H4 (cell line): ENCODE measurements at regions not wholly inside any gene's neighbourhood (a gene's known extent, or its start where the extent isn't known, plus 50 kb on each side); places are given as distances from the start of the nearest gene placed in this dataset.
"Not testable (repeated sequence)": the region's sequence is repeated elsewhere in the genome, so short reads cannot be mapped to it uniquely, and the experiment has no call there.

Source experiments
- DNase-seq: peaks from one replicate; pipeline ENCODE4 v3.0.0-alpha.2; 2015; ENCODE audit warnings: low spot score

- DNase-seq = no peak
Observed at GRCh38 chr2:209049608-209050007, 374.2 kb upstream of the MAP2 start.

DNA sequence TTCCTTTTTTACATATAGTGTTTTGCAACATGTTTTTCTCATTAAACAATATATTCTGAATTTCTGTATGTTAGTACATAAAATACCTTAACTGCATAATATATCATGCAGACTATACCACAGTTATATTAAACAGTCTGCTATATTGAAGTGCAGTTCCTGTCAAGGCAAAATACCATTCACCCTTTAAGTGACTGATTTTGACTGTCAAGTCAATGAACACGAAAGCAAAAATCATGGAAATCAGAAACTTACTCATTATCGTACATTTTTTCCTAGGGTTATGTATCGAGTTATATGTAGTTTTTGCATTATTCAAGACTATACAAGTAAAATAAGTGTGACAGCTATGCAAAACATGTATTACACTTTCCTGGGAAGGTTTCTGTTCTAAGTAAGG is 361.6 kb upstream of the MAP2 start:
- DNase-seq = no peak

DNA sequence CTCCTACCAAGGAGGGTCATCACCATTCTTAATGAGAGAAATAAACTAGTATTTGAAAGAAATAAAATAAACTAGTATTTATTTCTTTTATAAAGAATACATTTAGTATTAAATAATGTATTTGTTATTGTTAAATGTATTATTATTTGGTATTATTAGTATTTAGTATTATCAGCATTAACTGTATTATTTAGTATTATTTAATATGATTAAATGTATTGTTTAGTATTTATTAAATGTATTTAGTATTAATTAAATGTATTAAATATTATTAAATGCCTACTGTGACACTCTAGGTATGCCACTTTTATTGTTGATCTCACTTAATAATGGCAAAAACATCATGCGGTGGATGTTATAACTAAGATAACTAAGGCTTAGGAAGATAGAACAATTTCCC is 353.6 kb upstream of the MAP2 start:
- no peak for DNase-seq

GRCh38 chr2:209073151-209073550 is 350.7 kb upstream of the MAP2 start:
- no peak for DNase-seq

DNA sequence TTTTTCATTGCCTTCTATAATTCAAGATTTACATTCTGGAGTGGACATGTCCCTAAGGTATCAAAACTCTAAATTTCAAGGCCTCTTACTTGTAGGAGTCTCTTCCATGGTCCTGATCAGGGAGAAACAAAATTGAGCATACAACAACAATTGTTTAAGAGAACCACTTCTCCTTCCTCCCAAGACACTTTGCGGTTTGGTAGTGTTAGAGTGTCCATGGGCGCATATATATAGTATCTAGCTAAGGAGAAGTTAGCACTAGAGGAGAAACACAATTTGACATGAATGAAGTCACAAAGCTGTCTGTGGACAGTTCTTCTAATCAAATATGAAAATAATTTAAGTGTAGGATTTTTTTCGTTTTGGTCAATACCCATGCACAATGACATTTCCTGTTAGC is 349.1 kb upstream of the MAP2 start:
- DNase-seq = no peak

- DNase-seq = no peak
Observed at GRCh38 chr2:209076151-209076550, 347.7 kb upstream of the MAP2 start.

GRCh38 chr2:209086761-209087160 is 337.1 kb upstream of the MAP2 start:
- DNase-seq = no peak

DNA sequence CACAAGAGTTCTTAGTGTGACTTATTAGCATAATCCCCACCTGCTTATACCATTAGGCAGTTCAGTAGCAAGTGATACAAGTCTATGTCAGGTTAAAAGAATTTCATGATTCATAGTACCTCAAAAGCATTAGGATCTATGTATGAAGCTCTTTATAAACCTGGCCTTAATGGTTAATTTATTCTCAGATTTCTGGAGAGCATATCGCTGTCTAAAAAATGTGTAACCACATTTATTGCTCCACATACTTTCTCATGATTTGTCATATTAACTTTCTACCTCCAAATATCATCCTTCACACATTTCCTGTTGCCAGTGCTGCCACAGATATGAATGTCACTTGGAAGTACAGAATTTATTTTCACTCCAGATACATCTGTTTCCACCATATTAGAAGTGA is 332.8 kb upstream of the MAP2 start:
- DNase-seq = no peak

GRCh38 chr2:209094221-209094620 is 329.6 kb upstream of the MAP2 start:
- no peak for DNase-seq

DNA sequence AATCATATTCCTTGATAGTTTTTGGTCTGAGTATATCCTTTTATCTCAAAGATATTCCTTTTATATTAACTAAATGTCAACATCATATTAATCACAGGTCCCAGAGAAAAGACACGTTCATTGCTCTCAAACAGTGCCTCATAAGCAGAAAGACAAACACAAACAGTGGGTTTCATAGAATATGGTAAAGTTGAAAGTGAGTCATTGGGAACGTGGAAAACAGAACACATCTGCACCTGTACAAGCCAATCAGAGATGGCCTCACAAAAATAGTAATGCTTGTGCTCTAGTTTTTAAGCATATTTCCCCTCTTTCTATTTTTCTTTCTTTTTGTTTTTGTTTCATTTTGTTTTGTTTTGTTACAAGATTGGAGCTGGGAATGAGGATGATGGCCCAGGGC is 328.4 kb upstream of the MAP2 start:
- DNase-seq = no peak

DNA sequence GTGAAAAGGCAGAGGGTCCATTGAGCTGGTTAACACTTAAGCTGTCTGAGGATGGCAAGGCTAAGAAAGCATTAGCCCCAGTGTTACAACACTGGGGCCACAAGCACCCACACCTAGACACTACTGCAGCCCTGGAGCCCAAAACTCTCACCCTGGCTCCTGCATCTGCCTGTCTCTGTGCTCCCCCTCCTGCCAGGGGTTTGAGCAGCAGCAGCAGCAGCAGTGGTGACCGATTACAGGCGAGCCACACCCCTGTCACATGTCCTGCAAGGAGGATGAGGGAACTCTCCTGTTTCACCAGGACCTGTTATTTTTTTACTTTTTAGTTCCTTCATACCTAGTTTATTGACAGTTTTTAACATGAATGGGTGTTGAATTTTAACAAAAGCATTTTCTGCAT is 326.7 kb upstream of the MAP2 start:
- no peak for DNase-seq

DNA sequence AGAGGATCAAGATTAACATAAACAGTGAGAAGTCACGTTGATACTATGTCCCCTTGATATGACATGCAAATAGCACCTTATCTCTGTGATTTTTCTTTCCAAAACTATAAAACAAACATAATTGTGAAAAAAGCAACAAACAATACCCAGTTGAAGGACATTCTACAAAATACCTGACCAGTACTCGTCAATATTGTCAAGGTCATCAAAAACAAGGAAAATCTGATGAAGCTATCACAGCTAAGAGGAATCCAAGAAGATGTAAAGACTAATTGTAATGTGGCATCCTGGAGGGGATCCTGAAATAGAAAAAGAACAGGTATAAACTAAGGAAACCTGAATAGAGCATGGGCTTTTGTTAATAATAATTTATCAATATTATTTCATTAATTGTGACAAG is 321.5 kb upstream of the MAP2 start:
- no peak for DNase-seq

DNA sequence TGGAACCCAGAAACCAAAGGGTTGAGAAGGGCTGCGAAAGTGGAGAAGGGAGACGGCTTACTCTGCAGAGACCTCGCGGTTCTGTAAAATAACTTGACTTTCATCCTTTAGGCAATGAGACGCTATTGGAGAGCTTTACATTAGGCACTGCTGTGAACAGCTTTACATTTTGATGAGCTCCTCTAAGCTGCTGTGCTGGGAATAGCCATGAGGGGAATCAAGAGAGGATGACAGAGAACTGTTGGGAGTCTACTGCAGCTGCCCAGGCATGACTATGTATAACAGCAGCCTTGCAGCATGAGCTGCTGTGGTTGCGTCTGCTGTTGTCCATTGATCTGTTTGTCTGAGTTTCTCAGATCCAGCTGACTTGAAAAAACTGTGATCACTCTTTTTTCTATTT is 310.8 kb upstream of the MAP2 start:
- no peak for DNase-seq

GRCh38 chr2:209114588-209115240 is 309.1 kb upstream of the MAP2 start:
- DNase-seq = no peak

DNA sequence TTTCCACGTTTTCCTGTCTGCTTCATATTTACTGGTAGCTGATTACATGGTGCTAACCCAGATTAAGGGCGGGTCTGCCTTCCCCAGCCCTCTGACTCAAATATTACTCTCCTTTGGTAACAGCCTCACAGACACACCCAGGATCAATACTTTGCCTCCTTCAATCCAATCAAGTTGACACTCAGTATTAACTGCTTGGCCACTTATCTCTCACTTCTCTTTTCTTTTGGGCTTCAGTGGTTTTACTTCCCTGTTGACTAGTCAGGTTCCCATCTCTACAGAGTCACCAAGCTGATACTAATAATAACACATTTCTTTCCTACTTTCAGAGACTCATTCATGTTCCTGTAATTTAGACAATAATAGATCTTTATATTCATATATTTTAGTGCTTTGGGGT is 302.2 kb upstream of the MAP2 start:
- DNase-seq = no peak

DNA sequence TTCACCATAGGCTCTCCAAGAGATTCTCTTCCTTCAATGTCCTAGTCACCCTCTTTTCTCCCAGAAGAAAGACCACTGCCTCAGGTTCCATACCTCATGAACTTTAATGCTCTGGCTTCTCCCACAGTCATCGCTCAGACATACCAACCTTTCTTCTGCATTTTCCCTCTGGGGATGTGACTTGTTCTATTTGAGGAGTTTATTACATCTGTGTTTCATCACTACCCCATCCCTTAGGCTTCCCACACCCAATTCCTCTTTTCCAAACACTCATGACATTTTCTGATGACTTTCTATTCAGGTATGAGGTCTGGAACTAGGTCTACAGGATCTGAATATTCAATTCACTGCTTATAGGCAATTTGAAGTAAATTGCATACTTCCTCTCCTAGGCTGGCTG is 298.6 kb upstream of the MAP2 start:
- DNase-seq = no peak

GRCh38 chr2:209138079-209138478 is 285.8 kb upstream of the MAP2 start:
- DNase-seq = no peak

DNA sequence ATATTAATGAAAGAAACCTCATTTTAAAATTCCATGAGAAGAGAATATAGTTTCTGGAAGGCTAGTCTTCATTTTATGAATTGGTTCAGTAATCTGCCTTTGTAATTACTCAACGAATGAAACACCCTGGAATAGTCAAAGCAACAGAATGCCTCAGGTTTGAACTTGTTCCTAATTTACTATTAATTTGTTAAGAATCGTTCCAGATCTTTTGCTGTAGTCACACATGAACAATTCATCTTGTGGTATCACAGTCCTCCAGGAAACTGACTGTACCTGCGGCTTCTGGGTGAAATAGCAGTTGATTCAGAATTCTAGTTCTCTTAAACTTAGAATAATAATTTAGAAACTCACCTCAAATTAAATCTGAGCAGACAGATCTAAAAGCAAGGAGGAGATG is 282.7 kb upstream of the MAP2 start:
- DNase-seq = no peak

GRCh38 chr2:209141818-209142217 is 282.0 kb upstream of the MAP2 start:
- no peak for DNase-seq

- DNase-seq = not testable (repeated sequence)
Observed at GRCh38 chr2:209145220-209145691, 278.6 kb upstream of the MAP2 start.

DNA sequence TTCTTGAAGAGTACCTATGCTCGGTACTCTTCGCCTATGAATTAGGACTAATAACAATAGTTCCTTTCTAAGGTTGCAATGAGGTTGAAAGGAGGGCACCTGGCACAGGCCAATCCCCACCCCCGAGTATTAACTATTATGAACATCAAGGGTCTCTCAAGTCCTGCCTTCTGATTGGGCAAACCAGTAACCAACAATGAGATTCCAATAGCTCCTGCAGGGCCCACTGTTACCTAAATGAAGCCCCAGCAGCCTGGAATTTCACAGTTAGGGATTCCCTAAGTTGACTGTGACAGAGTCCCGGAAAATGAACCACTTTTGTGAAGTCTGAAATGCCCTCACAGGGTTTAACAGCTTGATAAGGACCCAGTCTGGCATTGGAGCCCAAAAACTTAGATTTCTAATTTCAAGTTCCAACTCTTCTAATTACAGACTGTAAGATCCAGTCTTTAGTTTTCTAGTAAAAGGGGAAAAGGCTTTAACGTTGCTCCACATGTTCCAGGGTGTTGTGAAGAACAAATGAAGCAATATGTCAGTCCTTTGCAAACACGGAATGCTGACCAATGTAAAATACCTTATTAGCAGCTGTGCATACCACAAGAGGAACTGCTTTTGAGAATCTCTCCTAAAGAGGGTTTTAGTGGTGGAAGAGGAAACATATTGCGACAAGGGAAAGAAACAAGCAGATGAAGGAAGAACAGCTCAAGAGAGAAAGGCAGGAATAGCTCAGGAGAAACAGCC is 277.7 kb upstream of the MAP2 start:
- DNase-seq = no peak

GRCh38 chr2:209146682-209147320 is 277.0 kb upstream of the MAP2 start:
- no peak for DNase-seq

- no peak for DNase-seq
Observed at GRCh38 chr2:209147981-209148380, 275.9 kb upstream of the MAP2 start.
